ENCODE measurements at regions not wholly inside any gene's neighbourhood (a gene's known extent, or its start where the extent isn't known, plus 50 kb on each side); places are given as distances from the start of the nearest gene placed in this dataset.

DNA sequence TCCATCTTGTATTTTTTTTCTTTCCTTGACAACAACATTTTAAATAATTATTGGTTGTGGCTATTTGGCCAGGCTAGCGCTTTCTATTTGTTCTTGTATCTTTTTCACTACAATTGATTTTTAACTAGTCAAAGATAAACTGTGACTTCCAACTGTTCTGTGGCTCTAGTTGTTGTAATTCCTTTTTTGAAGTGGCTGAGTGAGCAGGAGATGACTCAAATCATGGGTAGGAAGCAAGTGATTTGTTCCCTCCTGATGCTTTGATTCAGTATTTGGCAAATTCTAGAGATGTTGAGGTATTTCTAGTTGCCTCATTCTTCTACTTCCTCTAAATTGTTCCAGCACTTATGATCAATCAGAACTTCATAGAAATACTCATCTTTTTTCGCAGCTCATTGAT is 633.5 kb downstream of the RERGL start:
- ChIA-PET CTCF (no interaction called here), POLR2A (no interaction called here)
- no peak overlapping the region for H3K4me3 ChIP-seq
- H3K27ac ChIP-seq = no peak overlapping the region
- no peak for TF ChIP-seq NPAS2 (CRISPR knock-in tag; IDR thresholded peaks at IDR 0.05; ENCODE audit: borderline replicate concordance)
- TF ChIP-seq CBX2 (IDR thresholded peaks at IDR 0.05; ENCODE audit: borderline replicate concordance, low read depth) = no peak
- TF ChIP-seq, protein P1, sequence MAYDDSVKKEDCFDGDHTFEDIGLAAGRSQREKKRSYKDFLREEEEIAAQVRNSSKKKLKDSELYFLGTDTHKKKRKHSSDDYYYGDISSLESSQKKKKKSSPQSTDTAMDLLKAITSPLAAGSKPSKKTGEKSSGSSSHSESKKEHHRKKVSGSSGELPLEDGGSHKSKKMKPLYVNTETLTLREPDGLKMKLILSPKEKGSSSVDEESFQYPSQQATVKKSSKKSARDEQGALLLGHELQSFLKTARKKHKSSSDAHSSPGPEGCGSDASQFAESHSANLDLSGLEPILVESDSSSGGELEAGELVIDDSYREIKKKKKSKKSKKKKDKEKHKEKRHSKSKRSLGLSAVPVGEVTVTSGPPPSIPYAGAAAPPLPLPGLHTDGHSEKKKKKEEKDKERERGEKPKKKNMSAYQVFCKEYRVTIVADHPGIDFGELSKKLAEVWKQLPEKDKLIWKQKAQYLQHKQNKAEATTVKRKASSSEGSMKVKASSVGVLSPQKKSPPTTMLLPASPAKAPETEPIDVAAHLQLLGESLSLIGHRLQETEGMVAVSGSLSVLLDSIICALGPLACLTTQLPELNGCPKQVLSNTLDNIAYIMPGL (CRISPR knock-in tag; IDR thresholded peaks at IDR 0.05; ENCODE audit: borderline replicate concordance) = no peak
- TF ChIP-seq EP300 (IDR thresholded peaks at IDR 0.05) = no peak
- no peak for TF ChIP-seq BHLHE40 (IDR thresholded peaks at IDR 0.05; ENCODE audit: low read depth, low read length)
- no peak for FAIRE-seq
- no peak for ATAC-seq
- H3K9me3 ChIP-seq = no peaks in the 10 kb centered on the region
- 62% methylated on average over 2 of the region's 2 CpGs for WGBS (ENCODE audit: missing lambda C conversion rate)
- DNase-seq (ENCODE audit: low read depth in 1 of 2, low spot score in 1 of 2) = no peak
- H3K4me2 ChIP-seq = no peak overlapping the region
- no peaks in the 10 kb centered on the region for H3K4me1 ChIP-seq

DNA sequence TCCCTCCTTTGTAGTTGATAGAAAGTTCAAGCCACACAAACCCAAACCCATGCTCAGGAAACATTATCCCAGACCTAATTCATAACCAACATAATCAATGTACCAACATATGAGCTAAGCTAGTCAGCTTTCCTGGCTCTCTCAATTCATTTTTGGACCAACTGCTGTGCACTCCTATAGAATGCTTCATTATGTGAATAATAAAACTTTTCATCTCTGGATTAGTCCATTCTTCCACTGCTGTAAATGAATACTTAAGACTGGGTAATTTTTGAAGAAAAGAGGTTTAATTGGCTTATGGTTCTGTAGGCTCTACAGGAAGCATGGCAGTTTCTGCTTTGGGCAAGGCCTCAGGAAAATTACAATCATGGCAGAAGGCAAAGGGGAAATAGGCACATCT is 651.9 kb downstream of the RERGL start:
- FAIRE-seq (no peak), DNase-seq (ENCODE audit: low read depth in 1 of 2, low spot score in 1 of 2) (no peak), ATAC-seq (no peak)
- CTCF ChIA-PET = no interaction called here
- no peak for TF ChIP-seq TFCP2L1 (CRISPR knock-in tag; IDR thresholded peaks at IDR 0.05)
- no peak for TF ChIP-seq HEYL (CRISPR knock-in tag; IDR thresholded peaks at IDR 0.05)
- TF ChIP-seq ZFP36 (IDR thresholded peaks at IDR 0.05; ENCODE audit: borderline replicate concordance, partially characterized antibody) = no peak
- TF ChIP-seq JUNB (IDR thresholded peaks at IDR 0.05) = no peak
- TF ChIP-seq FOSB (CRISPR knock-in tag; IDR thresholded peaks at IDR 0.05) = no peak
- no peak for TF ChIP-seq HOXA7 (CRISPR knock-in tag; IDR thresholded peaks at IDR 0.05)
- no peak for TF ChIP-seq CHD2 (IDR thresholded peaks at IDR 0.05; ENCODE audit: low read length, partially characterized antibody)
- TF ChIP-seq NR3C1 (IDR thresholded peaks at IDR 0.05) = no peak
- TF ChIP-seq, protein P2, sequence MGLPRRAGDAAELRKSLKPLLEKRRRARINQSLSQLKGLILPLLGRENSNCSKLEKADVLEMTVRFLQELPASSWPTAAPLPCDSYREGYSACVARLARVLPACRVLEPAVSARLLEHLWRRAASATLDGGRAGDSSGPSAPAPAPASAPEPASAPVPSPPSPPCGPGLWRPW (IDR thresholded peaks at IDR 0.05) = no peak
- TF ChIP-seq FOXS1 (CRISPR knock-in tag; IDR thresholded peaks at IDR 0.05) = no peak
- no peak for TF ChIP-seq RNF2 (IDR thresholded peaks at IDR 0.05; ENCODE audit: borderline replicate concordance, low read depth)
- TF ChIP-seq SMC3 (IDR thresholded peaks at IDR 0.05) = no peak
- no peak for TF ChIP-seq BHLHE40 (IDR thresholded peaks at IDR 0.05; ENCODE audit: low read depth, low read length)
- TF ChIP-seq NFE2L2 (conservative IDR thresholded peaks at IDR 0.05; ENCODE audit: low read length) = no peak
- TF ChIP-seq JUN (IDR thresholded peaks at IDR 0.05) = no peak
- no peak for TF ChIP-seq KDM5A (IDR thresholded peaks at IDR 0.05)
- no peak for TF ChIP-seq EHMT2 (IDR thresholded peaks at IDR 0.05; ENCODE audit: low read depth)
- Histone ChIP-seq H3K4me2 (no peak overlapping the region), H3K27ac (no peak overlapping the region), H3K9me3 (0 out of 3 replicates have a peak, but pooled peaks cover 7% of the 10 kb centered on the region), H3K4me3 (no peak overlapping the region), H3K4me1 (no peaks in the 10 kb centered on the region)
- POLR2A ChIA-PET = no interaction called here

DNA sequence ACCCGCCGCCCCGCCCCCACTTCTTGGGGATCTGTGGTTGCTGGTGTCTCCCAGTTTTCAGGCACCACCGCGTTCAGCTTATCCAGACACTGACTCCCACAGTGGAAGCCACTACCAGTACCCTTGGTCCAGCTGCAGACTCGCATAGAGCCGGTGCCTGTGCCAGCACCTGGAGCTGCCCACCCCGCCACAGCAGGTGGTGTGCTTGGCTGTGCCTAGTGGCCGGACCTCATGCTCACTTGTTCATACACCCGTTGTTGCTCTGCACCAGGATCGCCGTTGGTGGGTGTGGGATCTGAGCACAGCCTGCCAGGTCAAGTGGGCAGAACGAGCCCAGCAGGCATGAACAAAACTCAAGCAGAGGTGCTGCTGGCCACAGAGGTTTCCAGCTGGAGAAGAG is 673.2 kb downstream of the RERGL start:
- Histone ChIP-seq H3K4me1 (no peaks in the 10 kb centered on the region), H3K4me2 (no peak overlapping the region), H3K9me3 (peaks cover 6% of the 10 kb centered on the region; the same call in 1 of the 3 replicates), H3K27ac (no peak overlapping the region), H3K4me3 (no peak overlapping the region)
- FAIRE-seq = no peak
- no peak for DNase-seq (ENCODE audit: low read depth in 1 of 2, low spot score in 1 of 2)
- TF ChIP-seq POLR2AphosphoS2 (conservative IDR thresholded peaks at IDR 0.05; ENCODE audit: low read length) = no peak
- CTCF ChIA-PET = interaction anchor here (1.4 kb wide), 1 partner anchor 22 kb away, joined by 3 read pairs; no protein-coding TSS in a partner anchor
- 52% methylated on average over 8 of the region's 13 CpGs for WGBS (ENCODE audit: missing lambda C conversion rate)
- ATAC-seq = no peak
- POLR2A ChIA-PET = no interaction called here

DNA sequence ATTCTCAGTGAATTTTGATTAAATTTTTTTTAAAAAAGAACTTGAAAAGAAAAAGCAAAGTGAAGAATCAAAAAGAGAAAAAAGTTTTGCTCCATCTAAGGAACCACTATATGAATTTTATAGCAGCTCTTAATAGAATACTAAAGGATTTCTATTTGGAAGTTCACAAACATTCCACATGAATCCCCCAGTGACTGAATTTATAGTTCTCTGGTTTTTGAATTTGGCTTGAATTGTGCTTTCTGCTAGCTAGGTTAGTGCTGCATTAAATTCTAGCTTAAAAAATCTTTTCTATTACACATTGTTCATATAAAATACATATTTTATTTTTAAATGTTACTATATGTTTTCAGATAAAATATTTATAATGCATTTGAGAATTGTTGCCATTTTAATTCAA is 675.4 kb downstream of the RERGL start:
- no peak overlapping the region for H3K4me2 ChIP-seq
- FAIRE-seq (no peak), DNase-seq (ENCODE audit: low read depth in 1 of 2, low spot score in 1 of 2) (no peak), ATAC-seq (no peak)
- peaks cover 6% of the 10 kb centered on the region; the same call in 1 of the 3 replicates for H3K9me3 ChIP-seq
- no peak overlapping the region for H3K4me3 ChIP-seq
- H3K4me1 ChIP-seq = no peaks in the 10 kb centered on the region
- CTCF ChIA-PET = no interaction called here
- H3K27ac ChIP-seq = no peak overlapping the region
- POLR2A ChIA-PET = no interaction called here
- TF ChIP-seq, protein P3, sequence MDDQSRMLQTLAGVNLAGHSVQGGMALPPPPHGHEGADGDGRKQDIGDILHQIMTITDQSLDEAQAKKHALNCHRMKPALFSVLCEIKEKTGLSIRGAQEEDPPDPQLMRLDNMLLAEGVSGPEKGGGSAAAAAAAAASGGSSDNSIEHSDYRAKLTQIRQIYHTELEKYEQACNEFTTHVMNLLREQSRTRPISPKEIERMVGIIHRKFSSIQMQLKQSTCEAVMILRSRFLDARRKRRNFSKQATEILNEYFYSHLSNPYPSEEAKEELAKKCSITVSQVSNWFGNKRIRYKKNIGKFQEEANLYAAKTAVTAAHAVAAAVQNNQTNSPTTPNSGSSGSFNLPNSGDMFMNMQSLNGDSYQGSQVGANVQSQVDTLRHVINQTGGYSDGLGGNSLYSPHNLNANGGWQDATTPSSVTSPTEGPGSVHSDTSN (IDR thresholded peaks at IDR 0.05) = no peak
- TF ChIP-seq, protein P4, sequence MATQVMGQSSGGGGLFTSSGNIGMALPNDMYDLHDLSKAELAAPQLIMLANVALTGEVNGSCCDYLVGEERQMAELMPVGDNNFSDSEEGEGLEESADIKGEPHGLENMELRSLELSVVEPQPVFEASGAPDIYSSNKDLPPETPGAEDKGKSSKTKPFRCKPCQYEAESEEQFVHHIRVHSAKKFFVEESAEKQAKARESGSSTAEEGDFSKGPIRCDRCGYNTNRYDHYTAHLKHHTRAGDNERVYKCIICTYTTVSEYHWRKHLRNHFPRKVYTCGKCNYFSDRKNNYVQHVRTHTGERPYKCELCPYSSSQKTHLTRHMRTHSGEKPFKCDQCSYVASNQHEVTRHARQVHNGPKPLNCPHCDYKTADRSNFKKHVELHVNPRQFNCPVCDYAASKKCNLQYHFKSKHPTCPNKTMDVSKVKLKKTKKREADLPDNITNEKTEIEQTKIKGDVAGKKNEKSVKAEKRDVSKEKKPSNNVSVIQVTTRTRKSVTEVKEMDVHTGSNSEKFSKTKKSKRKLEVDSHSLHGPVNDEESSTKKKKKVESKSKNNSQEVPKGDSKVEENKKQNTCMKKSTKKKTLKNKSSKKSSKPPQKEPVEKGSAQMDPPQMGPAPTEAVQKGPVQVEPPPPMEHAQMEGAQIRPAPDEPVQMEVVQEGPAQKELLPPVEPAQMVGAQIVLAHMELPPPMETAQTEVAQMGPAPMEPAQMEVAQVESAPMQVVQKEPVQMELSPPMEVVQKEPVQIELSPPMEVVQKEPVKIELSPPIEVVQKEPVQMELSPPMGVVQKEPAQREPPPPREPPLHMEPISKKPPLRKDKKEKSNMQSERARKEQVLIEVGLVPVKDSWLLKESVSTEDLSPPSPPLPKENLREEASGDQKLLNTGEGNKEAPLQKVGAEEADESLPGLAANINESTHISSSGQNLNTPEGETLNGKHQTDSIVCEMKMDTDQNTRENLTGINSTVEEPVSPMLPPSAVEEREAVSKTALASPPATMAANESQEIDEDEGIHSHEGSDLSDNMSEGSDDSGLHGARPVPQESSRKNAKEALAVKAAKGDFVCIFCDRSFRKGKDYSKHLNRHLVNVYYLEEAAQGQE (IDR thresholded peaks at IDR 0.05) = no peak
- TF ChIP-seq HDAC2 (IDR thresholded peaks at IDR 0.05) (no peak), CHD4 (IDR thresholded peaks at IDR 0.05; ENCODE audit: borderline replicate concordance) (no peak), KDM5A (IDR thresholded peaks at IDR 0.05) (no peak), PHF8 (IDR thresholded peaks at IDR 0.05; ENCODE audit: borderline replicate concordance, low read depth) (no peak)
- TF ChIP-seq, protein P5, sequence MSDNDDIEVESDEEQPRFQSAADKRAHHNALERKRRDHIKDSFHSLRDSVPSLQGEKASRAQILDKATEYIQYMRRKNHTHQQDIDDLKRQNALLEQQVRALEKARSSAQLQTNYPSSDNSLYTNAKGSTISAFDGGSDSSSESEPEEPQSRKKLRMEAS (IDR thresholded peaks at IDR 0.05) = no peak
